Esophagus muscularis mucosa (tissue), 4 donors: ENCODE measurements at regions not wholly inside any gene's neighbourhood (a gene's known extent, or its start where the extent isn't known, plus 50 kb on each side); places are given as distances from the start of the nearest gene placed in this dataset.

Source experiments
- CTCF ChIP-seq, 3 experiments: fragments of 200-600 bp in 2 of 3; fragments of 450-650 bp in 1 of 3; sonication (generic) in 2 of 3; IDR thresholded peaks; one replicate each; pipeline ENCODE4 v1.5.1; 2017 to 2019; ENCODE audit warnings: antibody characterized with exemption in 3 of 3, mild to moderate bottlenecking in 2 of 3, moderate library complexity in 1 of 3
- EP300 ChIP-seq: sonication (generic); formaldehyde crosslinking; IDR thresholded peaks from one replicate; pipeline ENCODE4 v1.6.1; 2017; ENCODE audit warnings: antibody characterized with exemption
- POLR2A ChIP-seq: fragments of 450-650 bp; IDR thresholded peaks from one replicate; pipeline ENCODE4 v1.6.1; 2017; ENCODE audit warnings: antibody characterized with exemption, moderate library complexity, mild to moderate bottlenecking, low read depth
- POLR2AphosphoS5 ChIP-seq, 2 donors: sonication (generic); formaldehyde crosslinking; IDR thresholded peaks; one replicate each; pipeline ENCODE4 v1.6.1; 2017; ENCODE audit warnings: antibody characterized with exemption in 2 of 2

- TF ChIP-seq POLR2AphosphoS5 (IDR thresholded peaks at IDR 0.05) (no peak), CTCF (IDR thresholded peaks at IDR 0.05) (no peak), POLR2A (no peak), EP300 (no peak)
These were observed 206.9 kb downstream of the SYK start for GRCh38 chr9:91008568-91008967.
